ENCODE measurements at regions not wholly inside any gene's neighbourhood (a gene's known extent, or its start where the extent isn't known, plus 50 kb on each side); places are given as distances from the start of the nearest gene placed in this dataset.

GRCh38 chr14:98877065-98877464 lies 394.9 kb downstream of the BCL11B start:
- Histone ChIP-seq H3K27ac (ENCODE audit: insufficient read depth, low read depth, low read length) (no peak overlapping the region), H3K9me3 (replicated peaks; ENCODE audit: control insufficient read depth, insufficient read depth, low read length) (peaks cover 1% of the 10 kb centered on the region), H3K4me1 (ENCODE audit: control insufficient read depth, extremely low read depth, insufficient read depth, low read length) (no peaks in the 10 kb centered on the region), H3K27me3 (ENCODE audit: control insufficient read depth in 2 of 2, insufficient read depth in 2 of 2, low read length in 2 of 2) (no peaks in the 10 kb centered on the region), H3K9ac (replicated peaks; ENCODE audit: extremely low read depth, insufficient read depth, low read length) (no peak overlapping the region), H4K20me1 (replicated peaks; ENCODE audit: control insufficient read depth, extremely low read depth, insufficient read depth, low read length) (no peaks in the 10 kb centered on the region), H3K36me3 (ENCODE audit: control insufficient read depth in 2 of 2, extremely low read depth in 1 of 2, insufficient read depth in 2 of 2, low read length in 2 of 2) (no peaks in the 10 kb centered on the region), H3K9me1 (replicated peaks; ENCODE audit: control insufficient read depth, extremely low read depth, insufficient read depth, low read length) (no peaks in the 10 kb centered on the region), H3K79me2 (ENCODE audit: control insufficient read depth, insufficient read depth, low read length) (no peaks in the 10 kb centered on the region), H2AFZ (ENCODE audit: low read depth, low read length) (no peak overlapping the region), H3K4me3 (replicated peaks in 1 of 3; ENCODE audit: insufficient read depth in 1 of 3, low read depth in 1 of 3, low read length in 3 of 3) (no peak overlapping the region), H3K4me2 (ENCODE audit: insufficient read depth, low read length) (no peak overlapping the region)
- DNase-seq (ENCODE audit: low read depth, low spot score), result no peak
- FAIRE-seq, result no peak
- ChIA-PET CTCF (no interaction called here), POLR2A (no interaction called here)
- dilution Hi-C loops (cut with MboI; ENCODE audit: extremely low pct_ligation_motif_present, low sequenced_read_pairs), result no loop called here
- BruUV-seq (replicated peaks), result no TSS peak
- intact Hi-C loops (cut with micrococcal nuclease), result no loop called here
- TF ChIP-seq JUN (IDR thresholded peaks at IDR 0.05; ENCODE audit: borderline replicate concordance, insufficient read depth, insufficient read length, low read depth) (no peak), MYC (IDR thresholded peaks at IDR 0.05; ENCODE audit: low read depth, low read length) (no peak), POLR2AphosphoS5 (IDR thresholded peaks at IDR 0.05; ENCODE audit: insufficient read depth, low read depth, low read length) (no peak), MAX (IDR thresholded peaks at IDR 0.05; ENCODE audit: insufficient read depth, insufficient read length) (no peak), GATA2 (IDR thresholded peaks at IDR 0.05; ENCODE audit: insufficient read depth, insufficient read length, low read depth, low read length) (no peak), EZH2 (IDR thresholded peaks at IDR 0.05; ENCODE audit: borderline replicate concordance, low read depth, low read length, severe bottlenecking) (no peak)

- Histone ChIP-seq H3K9me1 (replicated peaks; ENCODE audit: control insufficient read depth, extremely low read depth, insufficient read depth, low read length) (no peaks in the 10 kb centered on the region), H3K4me2 (ENCODE audit: insufficient read depth, low read length) (no peak overlapping the region), H3K36me3 (ENCODE audit: control insufficient read depth in 2 of 2, extremely low read depth in 1 of 2, insufficient read depth in 2 of 2, low read length in 2 of 2) (no peaks in the 10 kb centered on the region), H4K20me1 (replicated peaks; ENCODE audit: control insufficient read depth, extremely low read depth, insufficient read depth, low read length) (no peaks in the 10 kb centered on the region), H3K9ac (replicated peaks; ENCODE audit: extremely low read depth, insufficient read depth, low read length) (no peak overlapping the region), H2AFZ (ENCODE audit: low read depth, low read length) (no peak overlapping the region), H3K79me2 (ENCODE audit: control insufficient read depth, insufficient read depth, low read length) (no peaks in the 10 kb centered on the region), H3K27ac (ENCODE audit: insufficient read depth, low read depth, low read length) (no peak overlapping the region), H3K27me3 (ENCODE audit: control insufficient read depth in 2 of 2, insufficient read depth in 2 of 2, low read length in 2 of 2) (no peaks in the 10 kb centered on the region), H3K4me3 (replicated peaks in 1 of 3; ENCODE audit: insufficient read depth in 1 of 3, low read depth in 1 of 3, low read length in 3 of 3) (no peak overlapping the region), H3K9me3 (replicated peaks; ENCODE audit: control insufficient read depth, insufficient read depth, low read length) (peaks cover 1% of the 10 kb centered on the region), H3K4me1 (ENCODE audit: control insufficient read depth, extremely low read depth, insufficient read depth, low read length) (no peaks in the 10 kb centered on the region)
- dilution Hi-C loops (cut with MboI; ENCODE audit: extremely low pct_ligation_motif_present, low sequenced_read_pairs) (no loop called here), intact Hi-C loops (cut with micrococcal nuclease) (no loop called here)
- CTCF ChIA-PET, result no interaction called here
- DNase-seq (ENCODE audit: low read depth, low spot score) (no peak), FAIRE-seq (no peak)
- POLR2A ChIA-PET, result no interaction called here
- BruUV-seq (replicated peaks), result no TSS peak
- TF ChIP-seq CTCF (IDR thresholded peaks at IDR 0.05; ENCODE audit: extremely low read depth in 1 of 2, insufficient read depth in 1 of 2, low read depth in 1 of 2, low read length in 2 of 2) (no peak), POLR2AphosphoS5 (IDR thresholded peaks at IDR 0.05; ENCODE audit: insufficient read depth, low read depth, low read length) (no peak), JUN (IDR thresholded peaks at IDR 0.05; ENCODE audit: borderline replicate concordance, insufficient read depth, insufficient read length, low read depth) (no peak), GATA2 (IDR thresholded peaks at IDR 0.05; ENCODE audit: insufficient read depth, insufficient read length, low read depth, low read length) (no peak), POLR2A (IDR thresholded peaks at IDR 0.05; ENCODE audit: low read depth, low read length) (no peak), MYC (IDR thresholded peaks at IDR 0.05; ENCODE audit: low read depth, low read length) (no peak), FOS (IDR thresholded peaks at IDR 0.05; ENCODE audit: borderline replicate concordance, insufficient read depth, low read length) (no peak), EZH2 (IDR thresholded peaks at IDR 0.05; ENCODE audit: borderline replicate concordance, low read depth, low read length, severe bottlenecking) (no peak), MAX (IDR thresholded peaks at IDR 0.05; ENCODE audit: insufficient read depth, insufficient read length) (no peak)
Observed at GRCh38 chr14:98878282-98878681, 393.7 kb downstream of the BCL11B start.
